HG03066 (cell line): ENCODE measurements at regions not wholly inside any gene's neighbourhood (a gene's known extent, or its start where the extent isn't known, plus 50 kb on each side); places are given as distances from the start of the nearest gene placed in this dataset.

ENCODE experiments used
- ATAC-seq: cut with Tn5 transposase; IDR thresholded peaks from one replicate; pipeline ENCODE4 v1.9.1; 2021; ENCODE audit warnings: low read depth; ENCODE audit not compliant: unreplicated experiment

- ATAC-seq: no peak
Observed at GRCh38 chr19:29393915-29394460, 131.8 kb upstream of the VSTM2B start.

GRCh38 chr19:29395111-29395733, 130.6 kb upstream of the VSTM2B start:
- ATAC-seq: no peak

GRCh38 chr19:29395734-29396414, 129.9 kb upstream of the VSTM2B start:
- no peak for ATAC-seq

GRCh38 chr19:29396925-29397324, 128.9 kb upstream of the VSTM2B start:
- ATAC-seq: no peak

- no peak for ATAC-seq
Observed at GRCh38 chr19:29397748-29398147, 128.0 kb upstream of the VSTM2B start.

- no peak for ATAC-seq
Observed at GRCh38 chr19:29399804-29400203, 126.0 kb upstream of the VSTM2B start.

GRCh38 chr19:29400917-29401711, 124.7 kb upstream of the VSTM2B start:
- no peak for ATAC-seq

- ATAC-seq: no peak
Observed at GRCh38 chr19:29401712-29402421, 123.9 kb upstream of the VSTM2B start.

GRCh38 chr19:29402563-29402962, 123.2 kb upstream of the VSTM2B start:
- no peak for ATAC-seq

GRCh38 chr19:29404015-29404414, 121.8 kb upstream of the VSTM2B start:
- ATAC-seq: no peak

- ATAC-seq: no peak
Observed at GRCh38 chr19:29404951-29405727, 120.7 kb upstream of the VSTM2B start.

- no peak for ATAC-seq
Observed at GRCh38 chr19:29405728-29405995, 120.1 kb upstream of the VSTM2B start.

GRCh38 chr19:29409076-29409862, 116.5 kb upstream of the VSTM2B start:
- no peak for ATAC-seq

GRCh38 chr19:29410601-29411000, 115.2 kb upstream of the VSTM2B start:
- no peak for ATAC-seq

GRCh38 chr19:29411113-29411581, 114.6 kb upstream of the VSTM2B start:
- no peak for ATAC-seq

- ATAC-seq: no peak
Observed at GRCh38 chr19:29413435-29413834, 112.4 kb upstream of the VSTM2B start.

- ATAC-seq: no peak
Observed at GRCh38 chr19:29415507-29415906, 110.3 kb upstream of the VSTM2B start.

GRCh38 chr19:29417048-29417447, 108.7 kb upstream of the VSTM2B start:
- no peak for ATAC-seq

GRCh38 chr19:29418201-29418600, 107.6 kb upstream of the VSTM2B start:
- ATAC-seq: no peak
